ENCODE measurements at regions not wholly inside any gene's neighbourhood (a gene's known extent, or its start where the extent isn't known, plus 50 kb on each side); places are given as distances from the start of the nearest gene placed in this dataset.

GRCh38 chr5:124976086-124976485 lies 229.6 kb upstream of the ZNF608 start:
- 87% methylated on average over 21 of the region's 23 CpGs for WGBS (ENCODE audit: insufficient coverage)
- CTCF ChIA-PET: no interaction called here
- no peak for DNase-seq

DNA sequence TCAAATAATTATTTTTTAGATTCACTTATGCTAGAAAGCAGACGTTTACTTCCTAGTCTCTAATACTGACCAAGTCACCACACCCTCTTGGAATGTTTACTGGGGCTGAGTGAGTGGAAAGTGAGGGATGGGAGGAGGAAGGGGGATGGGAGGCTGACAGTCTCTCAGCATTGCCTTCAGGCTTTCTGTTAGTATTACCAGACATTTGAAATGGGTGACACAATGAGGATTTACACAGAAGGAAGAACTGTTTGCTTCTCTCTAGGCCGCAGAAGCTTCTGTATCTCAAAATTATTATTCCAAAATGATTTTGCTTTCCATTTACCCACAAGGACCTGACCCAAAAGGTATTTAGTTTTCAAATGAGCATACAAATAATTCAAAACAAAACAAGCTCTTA lies 232.8 kb upstream of the ZNF608 start:
- WGBS (ENCODE audit: insufficient coverage): no CpG with 5 or more reads among the region's 2 CpGs
- DNase-seq (no peak), ATAC-seq (replicated peaks in 1 of 4) (no peak)
- H3K4me3 Mint-ChIP-seq: no peak overlapping the region
- H3K27me3 Mint-ChIP-seq: peaks cover 0 to under 1% of the 10 kb centered on the region in 2 donors
- no peaks in the 10 kb centered on the region for H3K4me1 Mint-ChIP-seq
- CTCF ChIA-PET: interaction anchor here in 1 of 2 donors (0.6 kb wide), 1 partner anchor 13 kb away, joined by 3 read pairs; no protein-coding TSS in a partner anchor
- Histone ChIP-seq H3K4me3 (ENCODE audit: control insufficient read depth in 1 of 2, extremely low read depth in 1 of 2, low read length in 1 of 2) (no peak overlapping the region), H3K27ac (ENCODE audit: low read length) (no peak overlapping the region), H3K9me3 (no peaks in the 10 kb centered on the region), H3K36me3 (ENCODE audit: control insufficient read depth in 2 of 2, extremely low read depth in 1 of 2, insufficient read depth in 1 of 2, low read length in 1 of 2) (no peaks in the 10 kb centered on the region), H3K27me3 (replicated peaks in 1 of 2; ENCODE audit: control insufficient read depth in 2 of 2, extremely low read depth in 1 of 2, insufficient read depth in 2 of 2, low read length in 1 of 2) (no peaks in the 10 kb centered on the region), H3K4me1 (ENCODE audit: control insufficient read depth in 1 of 2, extremely low read depth in 1 of 2, insufficient read depth in 2 of 2, low read length in 2 of 2) (no peaks in the 10 kb centered on the region)
- H3K36me3 Mint-ChIP-seq: no peaks in the 10 kb centered on the region
- POLR2A ChIA-PET: no interaction called here
- H3K27ac Mint-ChIP-seq: no peak overlapping the region
- peaks cover 0 to 10% (median 9%) of the 10 kb centered on the region in 3 donors for H3K9me3 Mint-ChIP-seq

More at GRCh38 chr5:124976086-124976485, 229.6 kb upstream of the ZNF608 start:
- H3K9me3 ChIP-seq: no peaks in the 10 kb centered on the region
- H3K27me3 ChIP-seq (replicated peaks in 1 of 2; ENCODE audit: control insufficient read depth in 2 of 2, extremely low read depth in 1 of 2, insufficient read depth in 2 of 2, low read length in 1 of 2): no peaks in the 10 kb centered on the region
- POLR2A ChIA-PET: no interaction called here
- no peak overlapping the region for H3K27ac ChIP-seq (ENCODE audit: low read length)
- Mint-ChIP-seq H3K4me1 (no peaks in the 10 kb centered on the region), H3K9me3 (peaks cover 0 to 5% (median 5%) of the 10 kb centered on the region in 3 donors), H3K27ac (no peak overlapping the region), H3K36me3 (no peaks in the 10 kb centered on the region), H3K4me3 (no peak overlapping the region), H3K27me3 (peaks cover 0 to under 1% of the 10 kb centered on the region in 2 donors)
- no peak overlapping the region for H3K4me3 ChIP-seq (ENCODE audit: control insufficient read depth in 1 of 2, extremely low read depth in 1 of 2, low read length in 1 of 2)
- no peak for ATAC-seq (replicated peaks in 1 of 4)
- H3K4me1 ChIP-seq (ENCODE audit: control insufficient read depth in 1 of 2, extremely low read depth in 1 of 2, insufficient read depth in 2 of 2, low read length in 2 of 2): no peaks in the 10 kb centered on the region
- H3K36me3 ChIP-seq (ENCODE audit: control insufficient read depth in 2 of 2, extremely low read depth in 1 of 2, insufficient read depth in 1 of 2, low read length in 1 of 2): no peaks in the 10 kb centered on the region

GRCh38 chr5:124980163-124980941 lies 233.9 kb upstream of the ZNF608 start:
- Mint-ChIP-seq H3K27me3 (peaks cover 0 to 4% of the 10 kb centered on the region in 2 donors), H3K27ac (no peak overlapping the region), H3K4me3 (no peak overlapping the region), H3K9me3 (peaks cover 5 to 8% (median 8%) of the 10 kb centered on the region in 3 donors), H3K4me1 (no peaks in the 10 kb centered on the region), H3K36me3 (no peaks in the 10 kb centered on the region)
- Histone ChIP-seq H3K4me1 (ENCODE audit: control insufficient read depth in 1 of 2, extremely low read depth in 1 of 2, insufficient read depth in 2 of 2, low read length in 2 of 2) (no peaks in the 10 kb centered on the region), H3K9me3 (no peaks in the 10 kb centered on the region), H3K4me3 (ENCODE audit: control insufficient read depth in 1 of 2, extremely low read depth in 1 of 2, low read length in 1 of 2) (no peak overlapping the region), H3K27ac (ENCODE audit: low read length) (no peak overlapping the region), H3K27me3 (replicated peaks in 1 of 2; ENCODE audit: control insufficient read depth in 2 of 2, extremely low read depth in 1 of 2, insufficient read depth in 2 of 2, low read length in 1 of 2) (no peaks in the 10 kb centered on the region), H3K36me3 (ENCODE audit: control insufficient read depth in 2 of 2, extremely low read depth in 1 of 2, insufficient read depth in 1 of 2, low read length in 1 of 2) (no peaks in the 10 kb centered on the region)
- ChIA-PET CTCF (no interaction called here), POLR2A (no interaction called here)
- ATAC-seq (replicated peaks in 1 of 4): no peak
- no CpG with 5 or more reads among the region's 9 CpGs for WGBS (ENCODE audit: insufficient coverage)
- DNase-seq: no peak

- CTCF ChIA-PET: no interaction called here
Measured at GRCh38 chr5:124981901-124982300, 235.5 kb upstream of the ZNF608 start.

GRCh38 chr5:124986170-124986569 lies 239.7 kb upstream of the ZNF608 start:
- no peak overlapping the region for H3K4me3 Mint-ChIP-seq
- H3K4me1 ChIP-seq (ENCODE audit: control insufficient read depth in 1 of 2, extremely low read depth in 1 of 2, insufficient read depth in 2 of 2, low read length in 2 of 2): no peaks in the 10 kb centered on the region
- H3K9me3 Mint-ChIP-seq: peaks cover 8 to 16% (median 14%) of the 10 kb centered on the region in 3 donors
- peaks cover 0 to 4% of the 10 kb centered on the region in 2 donors for H3K27me3 Mint-ChIP-seq
- no peak overlapping the region for H3K27ac ChIP-seq (ENCODE audit: low read length)
- DNase-seq (no peak), ATAC-seq (replicated peaks in 1 of 4) (no peak)
- H3K36me3 ChIP-seq (ENCODE audit: control insufficient read depth in 2 of 2, extremely low read depth in 1 of 2, insufficient read depth in 1 of 2, low read length in 1 of 2): no peaks in the 10 kb centered on the region
- ChIA-PET POLR2A (no interaction called here), CTCF (no interaction called here)
- H3K9me3 ChIP-seq: no peaks in the 10 kb centered on the region
- H3K27me3 ChIP-seq (replicated peaks in 1 of 2; ENCODE audit: control insufficient read depth in 2 of 2, extremely low read depth in 1 of 2, insufficient read depth in 2 of 2, low read length in 1 of 2): no peaks in the 10 kb centered on the region
- H3K4me3 ChIP-seq (ENCODE audit: control insufficient read depth in 1 of 2, extremely low read depth in 1 of 2, low read length in 1 of 2): no peak overlapping the region
- no peaks in the 10 kb centered on the region for H3K36me3 Mint-ChIP-seq
- no CpG with 5 or more reads among the region's 3 CpGs for WGBS (ENCODE audit: insufficient coverage)
- H3K4me1 Mint-ChIP-seq: no peaks in the 10 kb centered on the region
- H3K27ac Mint-ChIP-seq: no peak overlapping the region

More at GRCh38 chr5:124981901-124982300, 235.5 kb upstream of the ZNF608 start:
- DNase-seq: no peak
- no peaks in the 10 kb centered on the region for H3K36me3 ChIP-seq (ENCODE audit: control insufficient read depth in 2 of 2, extremely low read depth in 1 of 2, insufficient read depth in 1 of 2, low read length in 1 of 2)
- Mint-ChIP-seq H3K9me3 (peaks cover 6 to 16% (median 11%) of the 10 kb centered on the region in 3 donors), H3K27me3 (peaks cover 0 to 4% of the 10 kb centered on the region in 2 donors), H3K27ac (no peak overlapping the region), H3K4me3 (no peak overlapping the region), H3K4me1 (no peaks in the 10 kb centered on the region), H3K36me3 (no peaks in the 10 kb centered on the region)
- no peak overlapping the region for H3K4me3 ChIP-seq (ENCODE audit: control insufficient read depth in 1 of 2, extremely low read depth in 1 of 2, low read length in 1 of 2)
- H3K9me3 ChIP-seq: no peaks in the 10 kb centered on the region
- H3K27me3 ChIP-seq (replicated peaks in 1 of 2; ENCODE audit: control insufficient read depth in 2 of 2, extremely low read depth in 1 of 2, insufficient read depth in 2 of 2, low read length in 1 of 2): no peaks in the 10 kb centered on the region
- POLR2A ChIA-PET: no interaction called here
- H3K27ac ChIP-seq (ENCODE audit: low read length): no peak overlapping the region
- no peak for ATAC-seq (replicated peaks in 1 of 4)
- WGBS (ENCODE audit: insufficient coverage): 63% methylated on average over 3 of the region's 4 CpGs
- H3K4me1 ChIP-seq (ENCODE audit: control insufficient read depth in 1 of 2, extremely low read depth in 1 of 2, insufficient read depth in 2 of 2, low read length in 2 of 2): no peaks in the 10 kb centered on the region

GRCh38 chr5:124986667-124987066 lies 240.2 kb upstream of the ZNF608 start:
- ChIA-PET CTCF (no interaction called here), POLR2A (interaction anchor here in 1 of 2 donors (0.7 kb wide), 1 partner anchor 257 kb away, joined by 5 read pairs; no protein-coding TSS in a partner anchor)
- DNase-seq (no peak), ATAC-seq (replicated peaks in 1 of 4) (no peak)
- no peaks in the 10 kb centered on the region for H3K9me3 ChIP-seq
- H3K36me3 ChIP-seq (ENCODE audit: control insufficient read depth in 2 of 2, extremely low read depth in 1 of 2, insufficient read depth in 1 of 2, low read length in 1 of 2): no peaks in the 10 kb centered on the region
- H3K4me1 Mint-ChIP-seq: no peaks in the 10 kb centered on the region
- no peaks in the 10 kb centered on the region for H3K27me3 ChIP-seq (replicated peaks in 1 of 2; ENCODE audit: control insufficient read depth in 2 of 2, extremely low read depth in 1 of 2, insufficient read depth in 2 of 2, low read length in 1 of 2)
- no peak overlapping the region for H3K27ac ChIP-seq (ENCODE audit: low read length)
- H3K36me3 Mint-ChIP-seq: no peaks in the 10 kb centered on the region
- WGBS (ENCODE audit: insufficient coverage): 60% methylated on average over 1 of the region's 3 CpGs
- peaks cover 8 to 16% (median 14%) of the 10 kb centered on the region in 3 donors for H3K9me3 Mint-ChIP-seq
- H3K4me3 ChIP-seq (ENCODE audit: control insufficient read depth in 1 of 2, extremely low read depth in 1 of 2, low read length in 1 of 2): no peak overlapping the region
- no peak overlapping the region for H3K27ac Mint-ChIP-seq
- H3K4me3 Mint-ChIP-seq: no peak overlapping the region
- H3K27me3 Mint-ChIP-seq: peaks cover 0 to 4% of the 10 kb centered on the region in 2 donors
- no peaks in the 10 kb centered on the region for H3K4me1 ChIP-seq (ENCODE audit: control insufficient read depth in 1 of 2, extremely low read depth in 1 of 2, insufficient read depth in 2 of 2, low read length in 2 of 2)

Measured in T-cell (primary cell).